K562 (cell line): ENCODE measurements at regions not wholly inside any gene's neighbourhood (a gene's known extent, or its start where the extent isn't known, plus 50 kb on each side); places are given as distances from the start of the nearest gene placed in this dataset.
A peak's percentile ranks its signal among the peaks of the same experiment; 100 is the strongest.

ENCODE experiments used
- ATF7 ChIP-seq: fragments of 450-650 bp; IDR thresholded peaks from 2 replicates; pipeline ENCODE4 v1.7.1; 2014; ENCODE audit warnings: mild to moderate bottlenecking, moderate library complexity
- BRCA1 ChIP-seq, 2 experiments: fragments of 450-650 bp in 1 of 2; sonication (generic) in 1 of 2; formaldehyde crosslinking in 1 of 2; IDR thresholded peaks; 2 replicates each; pipeline versions ENCODE4 v1.5.0 to v1.6.1; 2017 to 2020; ENCODE audit warnings: mild to moderate bottlenecking in 1 of 2, missing genetic modification reagents in 1 of 2
- CHD4 ChIP-seq: fragments of 200-600 bp; sonication (generic); IDR thresholded peaks from 3 replicates; pipeline ENCODE4 v1.6.1; 2012; ENCODE audit warnings: low read depth, mild to moderate bottlenecking, mixed read lengths, low read length, inconsistent platforms; ENCODE audit not compliant: insufficient read depth, insufficient replicate concordance, poor library complexity, severe bottlenecking
- FOXP1 ChIP-seq: sonication (generic); formaldehyde crosslinking; IDR thresholded peaks from 2 replicates; pipeline ENCODE4 v1.8.0; 2022; ENCODE audit warnings: mild to moderate bottlenecking, missing genetic modification reagents
- GABPB1 ChIP-seq: sonication (generic); formaldehyde crosslinking; IDR thresholded peaks from 2 replicates; pipeline ENCODE4 v1.8.0; 2022; ENCODE audit warnings: mild to moderate bottlenecking, missing genetic modification reagents
- HDAC1 ChIP-seq, 2 experiments: fragments of 450-650 bp; IDR thresholded peaks; 2 replicates each; pipeline ENCODE4 v1.6.1; 2016 to 2017; ENCODE audit warnings: inconsistent platforms in 1 of 2, mild to moderate bottlenecking in 1 of 2, moderate library complexity in 1 of 2
- HNRNPL ChIP-seq: fragments of 200-400 bp; formaldehyde crosslinking; IDR thresholded peaks from 2 replicates; pipeline ENCODE4 v1.6.1; 2017; ENCODE audit warnings: low read depth, mild to moderate bottlenecking, low read length
- ILK ChIP-seq: fragments of 450-650 bp; IDR thresholded peaks from 2 replicates; pipeline ENCODE4 v1.6.1; 2016; ENCODE audit warnings: missing genetic modification characterization, low read depth, mild to moderate bottlenecking, missing compliant biosample characterization, moderate library complexity, borderline replicate concordance
- LEF1 ChIP-seq: fragments of 450-650 bp; IDR thresholded peaks from 2 replicates; pipeline ENCODE4 v1.6.1; 2016; ENCODE audit warnings: mild to moderate bottlenecking
- OTX1 ChIP-seq: fragments of 450-650 bp; formaldehyde crosslinking; IDR thresholded peaks from 2 replicates; pipeline ENCODE4 v1.4.0; 2022; ENCODE audit warnings: mild to moderate bottlenecking
- PCBP2 ChIP-seq: fragments of 200-400 bp; formaldehyde crosslinking; IDR thresholded peaks from 2 replicates; pipeline ENCODE4 v1.6.1; 2018; ENCODE audit warnings: low read length, low read depth, mild to moderate bottlenecking, moderate library complexity; ENCODE audit not compliant: poor library complexity, severe bottlenecking
- PHF8 ChIP-seq: fragments of 200-600 bp; sonication (generic); IDR thresholded peaks from 2 replicates; pipeline ENCODE4 v1.6.1; 2012; ENCODE audit warnings: mixed run types, mild to moderate bottlenecking, inconsistent platforms, low read length, moderate library complexity, borderline replicate concordance
- SUPT5H ChIP-seq: fragments of 450-650 bp; IDR thresholded peaks from 2 replicates; pipeline ENCODE4 v1.6.1; 2016
- TAL1 ChIP-seq: fragments of 450-650 bp; IDR thresholded peaks from 2 replicates; pipeline ENCODE4 v1.6.1; 2016; ENCODE audit warnings: mild to moderate bottlenecking
- XRCC3 ChIP-seq: fragments of 450-650 bp; IDR thresholded peaks from 2 replicates; pipeline ENCODE4 v1.6.1; 2017; ENCODE audit warnings: mild to moderate bottlenecking, moderate library complexity
- ZNF140 ChIP-seq: fragments of 250-450 bp; sonication (Bioruptor Pico); IDR thresholded peaks from 2 replicates; pipeline ENCODE4 v1.8.0; 2021; ENCODE audit warnings: moderate library complexity, mild to moderate bottlenecking, inconsistent platforms
- ZNF766 ChIP-seq: fragments of 200-800 bp; sonication (Bioruptor generic); conservative IDR thresholded peaks from 2 replicates; pipeline ENCODE4 v1.6.1; 2016; ENCODE audit warnings: missing genetic modification characterization, missing compliant biosample characterization
- TF ChIP-seq, protein P1 (sequence below): sonication (generic); formaldehyde crosslinking; IDR thresholded peaks from 2 replicates; pipeline ENCODE4 v1.8.1; 2022; ENCODE audit warnings: missing genetic modification reagents
- TF ChIP-seq, protein P2 (sequence below): sonication (generic); formaldehyde crosslinking; IDR thresholded peaks from 2 replicates; pipeline ENCODE4 v1.8.1; 2022; ENCODE audit warnings: missing genetic modification reagents
- TF ChIP-seq, protein P3 (sequence below): fragments of 250-450 bp; sonication (Bioruptor Pico); IDR thresholded peaks from 2 replicates; pipeline ENCODE4 v1.6.1; 2021; ENCODE audit warnings: mild to moderate bottlenecking
- TF ChIP-seq, protein P4 (sequence below): fragments of 250-450 bp; sonication (Bioruptor Pico); IDR thresholded peaks from 2 replicates; pipeline ENCODE4 v1.5.0; 2022; ENCODE audit warnings: mild to moderate bottlenecking
- TF ChIP-seq, protein P5 (sequence below): fragments of 450-650 bp; conservative IDR thresholded peaks from 2 replicates; pipeline ENCODE4 v1.6.1; 2016; ENCODE audit warnings: missing genetic modification characterization, low read depth, mild to moderate bottlenecking, missing compliant biosample characterization, moderate library complexity

DNA sequence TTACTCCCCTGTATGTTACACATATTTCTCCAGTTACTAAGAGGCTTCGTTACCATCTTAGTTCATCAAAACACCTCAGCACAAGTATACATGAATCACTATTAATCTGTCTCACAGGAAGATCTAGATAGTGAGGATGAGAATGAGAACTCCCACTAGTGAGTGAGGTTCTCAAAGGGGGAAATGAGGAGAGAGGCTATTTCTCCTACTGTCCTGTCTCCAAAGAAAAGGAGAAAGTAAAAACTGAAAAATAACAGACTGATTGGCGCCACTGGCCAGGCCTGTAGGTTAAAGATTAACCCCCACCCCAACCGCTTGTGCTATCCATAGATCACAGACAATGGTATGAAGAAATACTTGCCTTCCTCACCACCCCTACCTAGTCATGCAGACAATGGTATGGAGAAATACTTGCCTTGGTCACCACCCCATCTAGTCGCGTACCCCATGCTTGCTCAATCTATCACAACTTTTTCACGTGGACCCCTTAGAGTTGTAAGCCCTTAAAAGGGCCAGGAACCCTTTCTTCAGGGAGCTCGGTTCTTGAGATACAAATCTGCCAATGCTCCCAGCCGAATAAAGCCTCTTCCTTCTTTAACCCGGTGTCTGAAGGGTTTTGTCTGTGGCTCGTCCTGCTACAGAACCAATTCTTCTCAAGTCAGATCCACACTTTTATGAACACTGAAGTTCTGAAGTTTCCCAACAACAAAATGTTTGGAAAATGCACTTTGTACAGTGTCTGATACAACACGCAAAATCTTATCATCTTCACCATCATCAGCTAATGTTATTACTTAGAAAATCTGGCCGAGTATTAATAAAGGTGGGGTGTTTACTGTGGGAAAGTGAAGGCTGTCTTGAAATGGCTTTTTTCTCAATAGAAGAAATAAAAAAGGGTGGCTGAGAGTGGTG lies 598.1 kb downstream of the UQCRFS1 start (continued):
- TF ChIP-seq ZNF140 (CRISPR knock-in tag) (no peak), PHF8 (no peak), PCBP2 (no peak), GABPB1 (no peak), FOXP1 (CRISPR knock-in tag) (no peak), ZNF766 (CRISPR knock-in tag) (peak; percentile 71; the same call in 1 of the 2 replicates), ATF7 (peak; percentile 64), XRCC3 (peak; percentile 65), SUPT5H (peak; percentile 86), BRCA1 (IDR thresholded peaks at IDR 0.05) (no peak), BRCA1 (CRISPR knock-in tag; IDR thresholded peaks at IDR 0.05) (no peak), HDAC1 (IDR thresholded peaks at IDR 0.05) (peak in 1 of 2 experiments; percentile 22; a peak in 1 of 4 replicates), LEF1 (peak; percentile 63), TAL1 (peak; percentile 75), CHD4 (no peak), ILK (tag) (no peak), OTX1 (CRISPR knock-in tag) (peak; percentile 91), HNRNPL (no peak)
- TF ChIP-seq, protein P1, sequence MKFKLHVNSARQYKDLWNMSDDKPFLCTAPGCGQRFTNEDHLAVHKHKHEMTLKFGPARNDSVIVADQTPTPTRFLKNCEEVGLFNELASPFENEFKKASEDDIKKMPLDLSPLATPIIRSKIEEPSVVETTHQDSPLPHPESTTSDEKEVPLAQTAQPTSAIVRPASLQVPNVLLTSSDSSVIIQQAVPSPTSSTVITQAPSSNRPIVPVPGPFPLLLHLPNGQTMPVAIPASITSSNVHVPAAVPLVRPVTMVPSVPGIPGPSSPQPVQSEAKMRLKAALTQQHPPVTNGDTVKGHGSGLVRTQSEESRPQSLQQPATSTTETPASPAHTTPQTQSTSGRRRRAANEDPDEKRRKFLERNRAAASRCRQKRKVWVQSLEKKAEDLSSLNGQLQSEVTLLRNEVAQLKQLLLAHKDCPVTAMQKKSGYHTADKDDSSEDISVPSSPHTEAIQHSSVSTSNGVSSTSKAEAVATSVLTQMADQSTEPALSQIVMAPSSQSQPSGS (CRISPR knock-in tag), result no peak
- TF ChIP-seq, protein P2, sequence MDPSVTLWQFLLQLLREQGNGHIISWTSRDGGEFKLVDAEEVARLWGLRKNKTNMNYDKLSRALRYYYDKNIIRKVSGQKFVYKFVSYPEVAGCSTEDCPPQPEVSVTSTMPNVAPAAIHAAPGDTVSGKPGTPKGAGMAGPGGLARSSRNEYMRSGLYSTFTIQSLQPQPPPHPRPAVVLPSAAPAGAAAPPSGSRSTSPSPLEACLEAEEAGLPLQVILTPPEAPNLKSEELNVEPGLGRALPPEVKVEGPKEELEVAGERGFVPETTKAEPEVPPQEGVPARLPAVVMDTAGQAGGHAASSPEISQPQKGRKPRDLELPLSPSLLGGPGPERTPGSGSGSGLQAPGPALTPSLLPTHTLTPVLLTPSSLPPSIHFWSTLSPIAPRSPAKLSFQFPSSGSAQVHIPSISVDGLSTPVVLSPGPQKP, result no peak
- TF ChIP-seq, protein P3, sequence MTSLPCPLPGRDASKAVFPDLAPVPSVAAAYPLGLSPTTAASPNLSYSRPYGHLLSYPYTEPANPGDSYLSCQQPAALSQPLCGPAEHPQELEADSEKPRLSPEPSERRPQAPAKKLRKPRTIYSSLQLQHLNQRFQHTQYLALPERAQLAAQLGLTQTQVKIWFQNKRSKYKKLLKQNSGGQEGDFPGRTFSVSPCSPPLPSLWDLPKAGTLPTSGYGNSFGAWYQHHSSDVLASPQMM (CRISPR knock-in tag), result no peak
- TF ChIP-seq, protein P4, sequence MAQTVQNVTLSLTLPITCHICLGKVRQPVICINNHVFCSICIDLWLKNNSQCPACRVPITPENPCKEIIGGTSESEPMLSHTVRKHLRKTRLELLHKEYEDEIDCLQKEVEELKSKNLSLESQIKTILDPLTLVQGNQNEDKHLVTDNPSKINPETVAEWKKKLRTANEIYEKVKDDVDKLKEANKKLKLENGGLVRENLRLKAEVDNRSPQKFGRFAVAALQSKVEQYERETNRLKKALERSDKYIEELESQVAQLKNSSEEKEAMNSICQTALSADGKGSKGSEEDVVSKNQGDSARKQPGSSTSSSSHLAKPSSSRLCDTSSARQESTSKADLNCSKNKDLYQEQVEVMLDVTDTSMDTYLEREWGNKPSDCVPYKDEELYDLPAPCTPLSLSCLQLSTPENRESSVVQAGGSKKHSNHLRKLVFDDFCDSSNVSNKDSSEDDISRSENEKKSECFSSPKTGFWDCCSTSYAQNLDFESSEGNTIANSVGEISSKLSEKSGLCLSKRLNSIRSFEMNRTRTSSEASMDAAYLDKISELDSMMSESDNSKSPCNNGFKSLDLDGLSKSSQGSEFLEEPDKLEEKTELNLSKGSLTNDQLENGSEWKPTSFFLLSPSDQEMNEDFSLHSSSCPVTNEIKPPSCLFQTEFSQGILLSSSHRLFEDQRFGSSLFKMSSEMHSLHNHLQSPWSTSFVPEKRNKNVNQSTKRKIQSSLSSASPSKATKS (CRISPR knock-in tag), result 0 out of 2 replicates have a peak, but pooled peaks have one; percentile 23
- TF ChIP-seq, protein P5, sequence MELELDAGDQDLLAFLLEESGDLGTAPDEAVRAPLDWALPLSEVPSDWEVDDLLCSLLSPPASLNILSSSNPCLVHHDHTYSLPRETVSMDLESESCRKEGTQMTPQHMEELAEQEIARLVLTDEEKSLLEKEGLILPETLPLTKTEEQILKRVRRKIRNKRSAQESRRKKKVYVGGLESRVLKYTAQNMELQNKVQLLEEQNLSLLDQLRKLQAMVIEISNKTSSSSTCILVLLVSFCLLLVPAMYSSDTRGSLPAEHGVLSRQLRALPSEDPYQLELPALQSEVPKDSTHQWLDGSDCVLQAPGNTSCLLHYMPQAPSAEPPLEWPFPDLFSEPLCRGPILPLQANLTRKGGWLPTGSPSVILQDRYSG (tag), result no peak
